ENCODE measurements at regions not wholly inside any gene's neighbourhood (a gene's known extent, or its start where the extent isn't known, plus 50 kb on each side); places are given as distances from the start of the nearest gene placed in this dataset.

- WGBS = 37% methylated on average over 3 of the region's 3 CpGs
- intact Hi-C loops (cut with DNase I) = no loop called here
- DNase-seq (no peak), ATAC-seq (no peak)
- Histone ChIP-seq H3K27me3 (ENCODE audit: control insufficient read depth, insufficient read depth) (no peaks in the 10 kb centered on the region), H3K9me3 (ENCODE audit: control insufficient read depth, low read length) (no peaks in the 10 kb centered on the region), H3K4me3 (ENCODE audit: low read length) (no peak overlapping the region), H3K27ac (ENCODE audit: low read length) (no peak overlapping the region), H3K4me1 (ENCODE audit: control insufficient read depth, insufficient read depth, low read length) (no peaks in the 10 kb centered on the region)
Observed at GRCh38 chr18:37680911-37681310, 115.3 kb upstream of the CELF4 start.

- no peak for DNase-seq
- intact Hi-C loops (cut with DNase I) = no loop called here
Observed at GRCh38 chr18:37676276-37676675, 110.7 kb upstream of the CELF4 start.

GRCh38 chr18:37675699-37676098 is 110.1 kb upstream of the CELF4 start:
- ATAC-seq (no peak), DNase-seq (no peak)
- 88% methylated on average over 1 of the region's 1 CpG for WGBS
- Histone ChIP-seq H3K27ac (ENCODE audit: low read length) (no peak overlapping the region), H3K4me1 (ENCODE audit: control insufficient read depth, insufficient read depth, low read length) (no peaks in the 10 kb centered on the region), H3K9me3 (ENCODE audit: control insufficient read depth, low read length) (no peaks in the 10 kb centered on the region), H3K4me3 (ENCODE audit: low read length) (no peak overlapping the region), H3K27me3 (ENCODE audit: control insufficient read depth, insufficient read depth) (no peaks in the 10 kb centered on the region)
- intact Hi-C loops (cut with DNase I) = no loop called here

More at GRCh38 chr18:37676276-37676675, 110.7 kb upstream of the CELF4 start:
- no peak overlapping the region for H3K4me3 ChIP-seq (ENCODE audit: low read length)
- no peak overlapping the region for H3K27ac ChIP-seq (ENCODE audit: low read length)
- H3K4me1 ChIP-seq (ENCODE audit: control insufficient read depth, insufficient read depth, low read length) = no peaks in the 10 kb centered on the region
- H3K9me3 ChIP-seq (ENCODE audit: control insufficient read depth, low read length) = no peaks in the 10 kb centered on the region
- ATAC-seq = no peak
- 81% methylated on average over 1 of the region's 1 CpG for WGBS
- no peaks in the 10 kb centered on the region for H3K27me3 ChIP-seq (ENCODE audit: control insufficient read depth, insufficient read depth)

GRCh38 chr18:37674570-37674969 is 109.0 kb upstream of the CELF4 start:
- Histone ChIP-seq H3K4me1 (ENCODE audit: control insufficient read depth, insufficient read depth, low read length) (no peaks in the 10 kb centered on the region), H3K9me3 (ENCODE audit: control insufficient read depth, low read length) (no peaks in the 10 kb centered on the region), H3K27me3 (ENCODE audit: control insufficient read depth, insufficient read depth) (no peaks in the 10 kb centered on the region), H3K4me3 (ENCODE audit: low read length) (no peak overlapping the region), H3K27ac (ENCODE audit: low read length) (no peak overlapping the region)
- DNase-seq = no peak
- 72% methylated on average over 4 of the region's 4 CpGs for WGBS
- ATAC-seq = no peak
- intact Hi-C loops (cut with DNase I) = no loop called here

- ATAC-seq (no peak), DNase-seq (no peak)
- 62% methylated on average over 9 of the region's 9 CpGs for WGBS
- no peak overlapping the region for H3K27ac ChIP-seq (ENCODE audit: low read length)
- intact Hi-C loops (cut with DNase I) = no loop called here
- no peak overlapping the region for H3K4me3 ChIP-seq (ENCODE audit: low read length)
- no peaks in the 10 kb centered on the region for H3K27me3 ChIP-seq (ENCODE audit: control insufficient read depth, insufficient read depth)
- no peaks in the 10 kb centered on the region for H3K4me1 ChIP-seq (ENCODE audit: control insufficient read depth, insufficient read depth, low read length)
- no peaks in the 10 kb centered on the region for H3K9me3 ChIP-seq (ENCODE audit: control insufficient read depth, low read length)
Observed at GRCh38 chr18:37673671-37674070, 108.1 kb upstream of the CELF4 start.

- no peaks in the 10 kb centered on the region for H3K27me3 ChIP-seq (ENCODE audit: control insufficient read depth, insufficient read depth)
- no peak overlapping the region for H3K4me3 ChIP-seq (ENCODE audit: low read length)
- no peak overlapping the region for H3K27ac ChIP-seq (ENCODE audit: low read length)
- ATAC-seq (peak in 1 of 2 donors; percentile 72), DNase-seq (peak in 1 of 3 donors; percentile 16)
- intact Hi-C loops (cut with DNase I) = no loop called here
- 60% methylated on average over 3 of the region's 3 CpGs for WGBS
- no peaks in the 10 kb centered on the region for H3K9me3 ChIP-seq (ENCODE audit: control insufficient read depth, low read length)
- H3K4me1 ChIP-seq (ENCODE audit: control insufficient read depth, insufficient read depth, low read length) = no peaks in the 10 kb centered on the region
Observed at GRCh38 chr18:37672932-37673595, 107.5 kb upstream of the CELF4 start.

- no peak overlapping the region for H3K27ac ChIP-seq (ENCODE audit: low read length)
- intact Hi-C loops (cut with DNase I) = no loop called here
- no peaks in the 10 kb centered on the region for H3K9me3 ChIP-seq (ENCODE audit: control insufficient read depth, low read length)
- H3K27me3 ChIP-seq (ENCODE audit: control insufficient read depth, insufficient read depth) = no peaks in the 10 kb centered on the region
- ATAC-seq = no peak
- no peaks in the 10 kb centered on the region for H3K4me1 ChIP-seq (ENCODE audit: control insufficient read depth, insufficient read depth, low read length)
- whole genome bisulfite sequencing = 90% methylated on average over 2 of the region's 2 CpGs
- DNase-seq = no peak
- H3K4me3 ChIP-seq (ENCODE audit: low read length) = no peak overlapping the region
Observed at GRCh38 chr18:37672001-37672400, 106.4 kb upstream of the CELF4 start.

- H3K9me3 ChIP-seq (ENCODE audit: control insufficient read depth, low read length) = no peaks in the 10 kb centered on the region
- WGBS = 83% methylated on average over 6 of the region's 6 CpGs
- intact Hi-C loops (cut with DNase I) = no loop called here
- no peak overlapping the region for H3K4me3 ChIP-seq (ENCODE audit: low read length)
- ATAC-seq = no peak
- H3K4me1 ChIP-seq (ENCODE audit: control insufficient read depth, insufficient read depth, low read length) = no peaks in the 10 kb centered on the region
- no peak for DNase-seq
- no peak overlapping the region for H3K27ac ChIP-seq (ENCODE audit: low read length)
- no peaks in the 10 kb centered on the region for H3K27me3 ChIP-seq (ENCODE audit: control insufficient read depth, insufficient read depth)
Observed at GRCh38 chr18:37671530-37671929, 105.9 kb upstream of the CELF4 start.

GRCh38 chr18:37671119-37671518 is 105.5 kb upstream of the CELF4 start:
- 97% methylated on average over 14 of the region's 14 CpGs for WGBS

GRCh38 chr18:37669991-37670534 is 104.5 kb upstream of the CELF4 start:
- no peaks in the 10 kb centered on the region for H3K4me1 ChIP-seq (ENCODE audit: control insufficient read depth, insufficient read depth, low read length)
- H3K4me3 ChIP-seq (ENCODE audit: low read length) = no peak overlapping the region
- WGBS = 95% methylated on average over 17 of the region's 17 CpGs
- no peak for ATAC-seq
- H3K9me3 ChIP-seq (ENCODE audit: control insufficient read depth, low read length) = no peaks in the 10 kb centered on the region
- intact Hi-C loops (cut with DNase I) = no loop called here
- H3K27ac ChIP-seq (ENCODE audit: low read length) = no peak overlapping the region
- DNase-seq = no peak
- H3K27me3 ChIP-seq (ENCODE audit: control insufficient read depth, insufficient read depth) = no peaks in the 10 kb centered on the region

More at GRCh38 chr18:37671119-37671518, 105.5 kb upstream of the CELF4 start:
- no peaks in the 10 kb centered on the region for H3K9me3 ChIP-seq (ENCODE audit: control insufficient read depth, low read length)
- DNase-seq = no peak
- H3K4me1 ChIP-seq (ENCODE audit: control insufficient read depth, insufficient read depth, low read length) = no peaks in the 10 kb centered on the region
- no peaks in the 10 kb centered on the region for H3K27me3 ChIP-seq (ENCODE audit: control insufficient read depth, insufficient read depth)
- intact Hi-C loops (cut with DNase I) = no loop called here
- H3K4me3 ChIP-seq (ENCODE audit: low read length) = no peak overlapping the region
- ATAC-seq = no peak
- no peak overlapping the region for H3K27ac ChIP-seq (ENCODE audit: low read length)

GRCh38 chr18:37668971-37669747 is 103.6 kb upstream of the CELF4 start:
- no peak for DNase-seq
- ATAC-seq = peak in 1 of 2 donors; percentile 72
- 54% methylated on average over 15 of the region's 15 CpGs for WGBS
- no peak overlapping the region for H3K27ac ChIP-seq (ENCODE audit: low read length)
- H3K27me3 ChIP-seq (ENCODE audit: control insufficient read depth, insufficient read depth) = no peaks in the 10 kb centered on the region
- no peak overlapping the region for H3K4me3 ChIP-seq (ENCODE audit: low read length)
- no peaks in the 10 kb centered on the region for H3K4me1 ChIP-seq (ENCODE audit: control insufficient read depth, insufficient read depth, low read length)
- H3K9me3 ChIP-seq (ENCODE audit: control insufficient read depth, low read length) = no peaks in the 10 kb centered on the region
- intact Hi-C loops (cut with DNase I) = no loop called here
